PC-3 (cell line): ENCODE measurements at regions not wholly inside any gene's neighbourhood (a gene's known extent, or its start where the extent isn't known, plus 50 kb on each side); places are given as distances from the start of the nearest gene placed in this dataset.

Experiments
- CTCF ChIP-seq: fragments of 300-600 bp; sonication (generic); conservative IDR thresholded peaks from 2 replicates; pipeline ENCODE4 v1.5.1; 2017; ENCODE audit warnings: antibody characterized with exemption, low read depth, mild to moderate bottlenecking, low read length
- EZH2 ChIP-seq: fragments of 300-600 bp; sonication (generic); IDR thresholded peaks from one replicate; pipeline ENCODE4 v1.6.1; 2017; ENCODE audit warnings: antibody characterized with exemption, mild to moderate bottlenecking, low read length; ENCODE audit not compliant: unreplicated experiment

- TF ChIP-seq CTCF (no peak), EZH2 (no peak)
These were observed 224.6 kb downstream of the ALX1 start for GRCh38 chr12:85504624-85505023.
